ENCODE measurements at regions not wholly inside any gene's neighbourhood (a gene's known extent, or its start where the extent isn't known, plus 50 kb on each side); places are given as distances from the start of the nearest gene placed in this dataset.

DNA sequence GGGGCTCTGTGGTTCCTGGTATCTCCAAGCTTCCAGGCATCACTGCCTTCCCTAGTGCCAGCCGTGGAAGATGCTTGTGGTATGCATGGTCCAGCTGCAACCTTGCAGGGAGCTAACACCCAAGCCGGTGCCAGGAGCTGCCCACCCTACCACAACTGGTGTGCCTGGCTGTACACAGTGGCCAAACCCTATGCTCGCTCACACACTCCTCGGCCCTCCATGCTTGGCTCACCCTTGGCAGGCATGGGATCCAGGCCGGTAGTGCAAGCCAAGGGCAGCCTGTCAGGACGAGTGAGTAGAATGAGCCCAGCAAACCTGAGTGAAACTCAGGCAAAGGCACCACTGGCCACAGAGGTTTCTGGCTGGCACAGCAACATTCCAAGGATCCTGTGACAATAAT is 1676.0 kb downstream of the SLITRK1 start:
- WGBS, 2 donors = 82 to 88% methylated on average over 3 to 6 of the region's 6 CpGs
- Histone ChIP-seq H3K4me1 (no peaks in the 10 kb centered on the region), H3K4me3 (replicated peaks in 1 of 3) (no peak overlapping the region), H3K36me3 (no peaks in the 10 kb centered on the region), H3K27me3 (no peaks in the 10 kb centered on the region), H3K9me3 (no peaks in the 10 kb centered on the region), H3K27ac (no peak overlapping the region)
- intact Hi-C loops (cut with DNase I) = no loop called here
- no peak for DNase-seq
- TF ChIP-seq POLR2A (IDR thresholded peaks at IDR 0.05) = no peak
- TF ChIP-seq CTCF (IDR thresholded peaks at IDR 0.05) = no peak

DNA sequence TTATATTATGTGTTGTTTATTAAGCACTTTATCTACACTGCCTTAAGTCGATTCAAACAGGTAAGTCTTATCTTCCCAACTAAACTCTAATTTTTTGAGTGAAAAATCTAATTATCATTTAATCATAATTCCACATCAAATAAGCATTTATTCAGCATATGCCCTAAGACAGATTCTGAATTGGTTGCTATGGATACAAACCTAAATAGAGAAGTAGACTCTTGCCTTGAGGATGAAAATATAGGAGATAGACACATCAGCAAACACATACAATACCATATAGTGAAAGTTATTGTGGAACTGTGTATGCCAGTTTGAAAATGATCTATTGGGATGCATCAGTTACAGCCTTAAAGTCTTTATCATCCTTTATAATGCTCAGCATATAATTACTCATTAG is 1679.9 kb downstream of the SLITRK1 start:
- no peak overlapping the region for H3K27ac ChIP-seq
- intact Hi-C loops (cut with DNase I) = no loop called here
- no peak overlapping the region for H3K4me3 ChIP-seq (replicated peaks in 1 of 3)
- no peaks in the 10 kb centered on the region for H3K36me3 ChIP-seq
- no peaks in the 10 kb centered on the region for H3K27me3 ChIP-seq
- DNase-seq = no peak
- no peaks in the 10 kb centered on the region for H3K4me1 ChIP-seq
- 58 to 62% methylated on average over 1 of the region's 1 CpG for WGBS, 2 donors
- TF ChIP-seq CTCF (IDR thresholded peaks at IDR 0.05) (no peak), POLR2A (IDR thresholded peaks at IDR 0.05) (no peak)
- H3K9me3 ChIP-seq = no peaks in the 10 kb centered on the region

DNA sequence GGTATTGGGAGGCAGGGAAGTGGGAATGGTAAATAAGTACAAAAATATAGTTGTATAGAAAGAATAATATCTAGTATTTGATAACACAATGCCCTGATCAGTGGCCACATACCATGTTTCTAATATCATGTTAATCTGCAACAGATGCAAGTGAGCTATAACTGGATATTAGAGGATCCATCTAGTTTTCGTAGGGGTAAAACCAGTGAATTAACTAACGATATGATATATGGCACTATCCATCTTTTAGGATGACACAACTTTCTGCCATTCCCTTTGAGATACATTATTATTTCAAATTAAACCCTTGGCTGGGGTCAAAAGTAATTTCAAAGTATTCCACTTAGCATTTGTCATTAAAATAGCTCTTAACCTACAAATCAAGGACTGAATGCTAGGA is 1686.2 kb downstream of the SLITRK1 start:
- TF ChIP-seq CTCF (IDR thresholded peaks at IDR 0.05) (no peak), POLR2A (IDR thresholded peaks at IDR 0.05) (no peak)
- no peaks in the 10 kb centered on the region for H3K27me3 ChIP-seq
- no peak overlapping the region for H3K27ac ChIP-seq
- H3K4me1 ChIP-seq = no peaks in the 10 kb centered on the region
- no peak for DNase-seq
- intact Hi-C loops (cut with DNase I) = no loop called here
- no peaks in the 10 kb centered on the region for H3K9me3 ChIP-seq
- no peaks in the 10 kb centered on the region for H3K36me3 ChIP-seq
- no peak overlapping the region for H3K4me3 ChIP-seq (replicated peaks in 1 of 3)
- 84 to 85% methylated on average over 2 of the region's 2 CpGs for WGBS, 2 donors

- no peak overlapping the region for H3K4me3 ChIP-seq (replicated peaks in 1 of 3)
- WGBS, 2 donors = 77 to 89% methylated on average over 1 of the region's 1 CpG
Measured at GRCh38 chr13:82187227-82187626, 1695.0 kb downstream of the SLITRK1 start.

GRCh38 chr13:82176751-82177150 is 1705.5 kb downstream of the SLITRK1 start:
- Histone ChIP-seq H3K4me3 (replicated peaks in 1 of 3) (no peak overlapping the region), H3K36me3 (no peaks in the 10 kb centered on the region), H3K27me3 (no peaks in the 10 kb centered on the region), H3K4me1 (no peaks in the 10 kb centered on the region), H3K27ac (no peak overlapping the region), H3K9me3 (no peaks in the 10 kb centered on the region)
- intact Hi-C loops (cut with DNase I) = no loop called here
- no peak for DNase-seq
- TF ChIP-seq CTCF (IDR thresholded peaks at IDR 0.05) (no peak), POLR2A (IDR thresholded peaks at IDR 0.05) (no peak)

More at GRCh38 chr13:82187227-82187626, 1695.0 kb downstream of the SLITRK1 start:
- H3K36me3 ChIP-seq = no peaks in the 10 kb centered on the region
- intact Hi-C loops (cut with DNase I) = no loop called here
- H3K9me3 ChIP-seq = no peaks in the 10 kb centered on the region
- H3K27me3 ChIP-seq = no peaks in the 10 kb centered on the region
- TF ChIP-seq CTCF (IDR thresholded peaks at IDR 0.05) (no peak), POLR2A (IDR thresholded peaks at IDR 0.05) (no peak)
- H3K27ac ChIP-seq = no peak overlapping the region
- no peak for DNase-seq
- H3K4me1 ChIP-seq = no peaks in the 10 kb centered on the region
